ENCODE measurements at regions not wholly inside any gene's neighbourhood (a gene's known extent, or its start where the extent isn't known, plus 50 kb on each side); places are given as distances from the start of the nearest gene placed in this dataset.
A peak's percentile ranks its signal among the peaks of the same experiment; 100 is the strongest.

GRCh38 chr9:72471096-72471495, 50.3 kb upstream of the TMC1 start:
- no peak for ATAC-seq
- Histone ChIP-seq H3K27ac (no peak overlapping the region), H3K4me3 (no peak overlapping the region), H3K9me3 (no peaks in the 10 kb centered on the region), H3K27me3 (no peaks in the 10 kb centered on the region), H3K36me3 (no peaks in the 10 kb centered on the region), H3K4me1 (no peaks in the 10 kb centered on the region)
- TF ChIP-seq CTCF (IDR thresholded peaks at IDR 0.05 in 4 of 5, conservative IDR thresholded peaks at IDR 0.05 in 1 of 5) (no peak), POLR2A (IDR thresholded peaks at IDR 0.05) (no peak)
- intact Hi-C loops (cut with DNase I; ENCODE audit: low total_unique reads) = loop anchor here (10.0 kb wide), 1 partner anchor 176 kb away; no protein-coding TSS in a partner anchor
- DNase-seq = no peak
- in situ Hi-C loops (cut with MboI; ENCODE audit: low sequenced_read_pairs in 4 of 4) = no loop called here

- intact Hi-C loops (cut with DNase I; ENCODE audit: low total_unique reads) = no loop called here
- no peak for DNase-seq
- Histone ChIP-seq H3K27ac (no peak overlapping the region), H3K4me3 (no peak overlapping the region), H3K36me3 (no peaks in the 10 kb centered on the region), H3K4me1 (peaks cover 0 to 5% of the 10 kb centered on the region in 2 donors), H3K27me3 (no peaks in the 10 kb centered on the region), H3K9me3 (no peaks in the 10 kb centered on the region)
- ATAC-seq = no peak
- TF ChIP-seq CTCF (IDR thresholded peaks at IDR 0.05 in 4 of 5, conservative IDR thresholded peaks at IDR 0.05 in 1 of 5) (no peak), POLR2A (IDR thresholded peaks at IDR 0.05) (no peak)
- in situ Hi-C loops (cut with MboI; ENCODE audit: low sequenced_read_pairs in 4 of 4) = no loop called here
Measured at GRCh38 chr9:72467766-72468738, 53.4 kb upstream of the TMC1 start.

- TF ChIP-seq CTCF (IDR thresholded peaks at IDR 0.05 in 4 of 5, conservative IDR thresholded peaks at IDR 0.05 in 1 of 5) = no peak
- no peak for TF ChIP-seq POLR2A (IDR thresholded peaks at IDR 0.05)
- intact Hi-C loops (cut with DNase I; ENCODE audit: low total_unique reads) (no loop called here), in situ Hi-C loops (cut with MboI; ENCODE audit: low sequenced_read_pairs in 4 of 4) (no loop called here)
- DNase-seq (no peak), ATAC-seq (no peak)
- no peaks in the 10 kb centered on the region for H3K9me3 ChIP-seq
- no peak overlapping the region for H3K4me3 ChIP-seq
- H3K4me1 ChIP-seq = peaks cover 0 to 5% of the 10 kb centered on the region in 2 donors
- H3K36me3 ChIP-seq = no peaks in the 10 kb centered on the region
- no peaks in the 10 kb centered on the region for H3K27me3 ChIP-seq
- peak overlapping the region in 1 of 4 donors; percentile 14 for H3K27ac ChIP-seq
Measured at GRCh38 chr9:72465593-72465984, 55.8 kb upstream of the TMC1 start.

GRCh38 chr9:72464857-72465592, 56.4 kb upstream of the TMC1 start:
- Histone ChIP-seq H3K4me3 (no peak overlapping the region), H3K4me1 (peaks cover 0 to 5% of the 10 kb centered on the region in 2 donors), H3K9me3 (no peaks in the 10 kb centered on the region), H3K27ac (peak overlapping the region in 2 of 4 donors; percentile 14), H3K27me3 (no peaks in the 10 kb centered on the region), H3K36me3 (no peaks in the 10 kb centered on the region)
- intact Hi-C loops (cut with DNase I; ENCODE audit: low total_unique reads) = no loop called here
- in situ Hi-C loops (cut with MboI; ENCODE audit: low sequenced_read_pairs in 4 of 4) = no loop called here
- ATAC-seq (peak in 1 of 2 donors; percentile 51), DNase-seq (no peak)
- no peak for TF ChIP-seq CTCF (IDR thresholded peaks at IDR 0.05 in 4 of 5, conservative IDR thresholded peaks at IDR 0.05 in 1 of 5)
- TF ChIP-seq POLR2A (IDR thresholded peaks at IDR 0.05) = no peak

Data from gastrocnemius medialis (tissue), 4 donors.